Stimulated activated CD4-positive, alpha-beta T cell treated with anti-CD3 and anti-CD28 coated beads, Interleukin-4, amount 100 ng/mL, for 4 hours (primary cell): ENCODE measurements at regions not wholly inside any gene's neighbourhood (a gene's known extent, or its start where the extent isn't known, plus 50 kb on each side); places are given as distances from the start of the nearest gene placed in this dataset.
A peak's percentile ranks its signal among the peaks of the same experiment; 100 is the strongest.
"Not testable (repeated sequence)": the region's sequence is repeated elsewhere in the genome, so short reads cannot be mapped to it uniquely, and the experiment has no call there.

Experiments
- DNase-seq, 2 experiments: peaks; one replicate each; pipeline ENCODE4 v3.0.0-alpha.2; 2020

DNA sequence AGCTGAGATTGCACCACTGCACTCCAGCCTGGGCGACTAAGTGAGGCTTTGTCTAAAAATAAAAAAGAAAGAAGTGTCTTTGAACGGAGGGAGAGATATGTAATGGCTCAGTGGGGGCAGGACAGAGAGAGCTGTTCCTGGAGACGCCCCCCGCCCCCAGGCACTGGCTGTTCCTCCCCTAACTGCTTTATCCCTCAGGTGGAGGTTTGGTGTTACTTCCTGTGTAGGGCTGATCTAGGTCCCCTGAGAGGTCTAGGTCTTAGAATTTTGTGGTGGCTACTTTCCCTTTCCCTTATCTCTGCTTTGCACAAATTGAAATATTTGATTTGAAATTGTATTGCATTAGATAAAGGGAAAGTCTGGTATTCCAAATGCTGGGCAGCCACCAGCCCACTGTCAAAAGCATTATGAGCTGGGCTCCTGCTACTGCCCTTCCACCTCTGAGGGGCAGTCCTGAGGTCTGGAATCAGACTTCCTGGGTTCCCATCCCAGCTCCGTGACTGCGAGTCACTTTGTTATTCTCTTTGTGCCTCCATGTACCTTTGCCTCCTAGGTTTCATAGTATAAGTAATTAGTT is 134.8 kb upstream of the KIF26B start:
- no peak for DNase-seq

DNA sequence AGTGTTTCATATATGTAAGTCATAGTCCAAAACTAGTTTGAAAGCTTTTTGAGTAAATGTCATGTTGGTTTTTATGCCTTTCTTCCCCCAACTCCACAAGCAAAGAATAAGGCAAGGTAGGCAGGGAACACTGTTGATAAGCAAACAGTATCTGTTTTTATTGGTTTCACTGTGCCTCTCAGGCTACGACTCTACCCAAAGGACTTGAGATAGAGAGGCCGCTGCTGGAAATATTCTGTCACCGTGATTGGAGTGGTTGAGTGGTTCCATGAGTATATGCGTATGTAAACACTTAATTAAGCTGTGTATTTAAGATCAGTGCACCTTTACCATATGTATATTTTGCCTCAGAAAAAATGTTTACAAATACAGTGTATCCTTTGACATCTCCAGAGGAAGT is 138.1 kb upstream of the KIF26B start:
- no peak for DNase-seq

DNA sequence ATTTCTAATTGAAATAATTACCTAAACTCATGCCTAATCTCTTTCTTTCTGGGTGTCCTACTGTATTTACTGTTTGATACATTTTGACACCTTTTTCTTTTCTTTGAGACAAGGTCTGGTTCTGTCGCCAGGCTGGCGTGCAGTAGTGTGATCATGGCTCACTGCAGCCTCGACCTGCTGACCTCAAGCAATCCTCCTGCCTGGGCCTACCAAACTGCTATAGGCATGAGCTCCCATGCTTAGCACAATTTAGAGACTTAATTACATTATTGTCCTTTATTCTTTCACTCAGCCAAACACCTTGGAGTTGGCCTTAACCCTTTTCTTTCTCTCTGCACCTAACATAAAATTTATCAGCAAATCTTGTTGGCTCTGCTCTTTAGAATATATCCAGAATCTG is 139.8 kb upstream of the KIF26B start:
- no peak for DNase-seq

- no peak for DNase-seq
Observed at GRCh38 chr1:245014247-245015029, 140.3 kb upstream of the KIF26B start.

GRCh38 chr1:245010018-245010614 is 144.7 kb upstream of the KIF26B start:
- no peak for DNase-seq

DNA sequence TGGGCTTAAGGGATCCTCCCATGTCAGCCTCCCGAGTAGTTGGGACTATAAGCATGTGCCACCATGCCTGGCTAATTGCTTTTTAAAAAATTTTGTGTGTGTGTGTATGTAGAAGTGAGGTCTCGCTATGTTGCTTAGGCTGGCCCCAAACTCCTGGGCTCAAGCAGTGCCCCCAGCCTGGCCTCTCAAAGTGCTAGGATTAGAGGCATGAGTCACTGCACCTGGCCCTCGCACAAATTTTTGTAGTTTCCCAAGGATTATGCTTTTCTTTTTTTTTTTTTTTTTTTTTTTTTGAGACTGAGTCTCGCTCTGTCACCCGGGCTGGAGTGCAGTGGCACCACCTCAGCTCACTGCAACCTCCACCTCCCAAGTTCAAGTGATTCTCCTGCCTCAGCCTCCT is 144.4 kb upstream of the HNRNPU start:
- no peak for DNase-seq

GRCh38 chr1:245007852-245008251 is 143.5 kb upstream of the HNRNPU start:
- DNase-seq: no peak

DNA sequence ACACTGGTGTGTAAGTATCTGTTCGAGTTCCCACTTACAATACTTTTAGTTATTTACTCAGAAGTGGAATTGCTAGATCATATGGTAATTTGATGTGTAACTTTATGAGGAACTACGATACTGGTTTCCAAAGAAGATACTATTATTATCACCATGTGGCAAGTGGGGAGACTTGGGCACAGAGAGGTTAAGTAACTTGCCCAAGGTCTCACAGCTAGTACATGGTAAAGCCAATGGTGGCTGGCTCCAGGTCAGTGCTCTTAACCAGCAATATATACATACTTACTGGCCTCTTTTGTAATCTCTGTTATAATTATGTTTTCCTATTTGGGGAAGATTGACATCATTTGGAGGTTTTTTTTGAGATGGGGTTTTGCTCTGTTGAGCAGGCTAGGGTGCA is 138.9 kb upstream of the HNRNPU start:
- DNase-seq: no peak

- no peak for DNase-seq
Observed at GRCh38 chr1:245001252-245001651, 136.9 kb upstream of the HNRNPU start.

DNA sequence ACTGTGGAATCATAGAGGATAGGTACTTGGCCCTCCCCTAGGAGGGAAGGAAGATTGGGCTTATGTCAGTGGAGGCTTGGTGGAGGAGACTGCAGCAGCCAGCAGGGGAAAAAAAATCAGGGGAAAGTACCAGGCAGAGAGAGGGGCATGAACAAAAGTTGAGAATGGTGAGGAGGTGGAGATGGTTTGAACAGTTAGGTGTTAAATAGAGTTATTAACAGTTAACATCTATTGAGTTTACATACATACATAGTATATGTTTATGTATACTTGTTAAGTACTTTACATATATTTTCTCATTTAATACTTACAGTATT is 136.5 kb upstream of the HNRNPU start:
- no peak for DNase-seq

- DNase-seq: not testable (repeated sequence)
Observed at GRCh38 chr1:244999644-245000043, 135.3 kb upstream of the HNRNPU start.

- no peak for DNase-seq
Observed at GRCh38 chr1:244998717-244999346, 134.5 kb upstream of the HNRNPU start.

- DNase-seq: no peak
Observed at GRCh38 chr1:244995602-244996400, 131.5 kb upstream of the HNRNPU start.

DNA sequence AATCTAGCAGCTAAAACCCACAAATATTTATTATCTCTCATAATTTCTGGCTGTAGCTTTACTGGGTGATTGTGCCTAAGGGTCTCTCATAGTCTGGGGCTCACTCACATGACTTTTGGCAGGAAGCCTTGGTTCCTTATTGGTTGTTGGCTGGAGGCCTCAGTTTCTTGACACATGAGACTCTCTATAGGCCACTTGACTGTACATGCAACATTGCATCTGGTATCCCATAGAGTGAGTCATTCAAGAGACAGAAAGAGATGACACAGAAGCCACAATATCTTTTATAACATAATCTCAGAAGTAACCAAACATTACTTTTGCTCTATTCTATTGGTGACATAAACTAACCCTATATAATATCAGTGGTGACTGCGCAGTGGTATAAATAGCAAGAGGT is 128.5 kb upstream of the HNRNPU start:
- DNase-seq: no peak

DNA sequence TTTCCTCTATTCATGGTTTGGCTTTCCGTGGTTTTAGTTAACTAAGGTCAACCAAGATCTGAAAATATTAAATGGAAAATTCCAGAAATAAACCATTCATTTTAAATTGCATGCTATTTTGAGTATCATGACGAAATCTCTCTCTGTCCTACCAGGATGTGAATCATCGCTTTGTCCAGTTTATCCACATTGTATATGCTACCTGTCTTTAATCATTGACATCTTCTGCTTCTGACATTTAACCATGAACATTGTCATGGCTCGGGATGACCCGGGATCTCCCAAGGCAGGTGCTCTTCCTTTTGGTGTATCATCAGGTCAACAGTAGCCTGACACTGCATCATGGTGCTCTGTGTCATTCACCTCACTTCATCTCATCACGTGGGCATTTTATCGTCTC is 125.5 kb upstream of the HNRNPU start:
- no peak for DNase-seq

GRCh38 chr1:244988521-244988920 is 124.2 kb upstream of the HNRNPU start:
- DNase-seq: no peak

DNA sequence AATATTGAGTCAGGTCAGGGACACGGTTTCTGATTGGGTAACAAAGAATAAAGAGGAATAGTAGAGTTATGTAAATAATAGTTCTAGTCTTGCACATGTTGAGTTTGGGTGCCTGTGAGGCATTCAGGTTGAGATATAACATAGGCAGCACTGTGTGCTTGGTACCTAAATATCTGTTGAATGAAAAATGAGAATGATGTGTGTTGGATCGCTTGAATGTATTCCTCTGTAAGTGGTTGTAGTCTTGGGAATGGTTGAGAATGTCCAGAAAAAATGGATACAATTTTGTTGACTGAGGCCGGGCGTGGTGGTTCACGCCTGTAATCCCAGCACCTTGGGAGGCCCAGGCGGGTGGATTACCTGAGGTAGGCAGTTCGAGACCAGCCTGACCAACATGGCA is 116.3 kb upstream of the HNRNPU start:
- DNase-seq: no peak

DNA sequence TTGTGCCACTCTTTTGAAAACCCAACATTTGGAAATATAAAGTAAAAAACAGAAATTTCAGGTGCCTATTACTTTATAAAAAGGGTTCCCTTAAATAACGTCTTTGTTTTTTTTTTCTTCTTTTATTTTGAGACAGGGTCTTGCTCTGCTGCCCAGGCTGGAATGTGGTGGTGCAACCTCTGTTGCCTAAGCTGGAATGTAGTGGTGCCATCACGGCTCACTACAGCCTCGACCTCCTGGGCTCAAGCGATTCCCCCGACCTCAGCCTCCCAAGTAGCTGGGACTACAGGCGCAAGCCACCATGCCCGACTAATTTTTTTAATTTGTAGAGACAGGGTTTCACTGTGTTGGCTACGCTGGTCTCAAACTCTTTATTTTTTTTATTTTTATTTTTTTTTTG is 110.2 kb upstream of the HNRNPU start:
- DNase-seq: no peak

DNA sequence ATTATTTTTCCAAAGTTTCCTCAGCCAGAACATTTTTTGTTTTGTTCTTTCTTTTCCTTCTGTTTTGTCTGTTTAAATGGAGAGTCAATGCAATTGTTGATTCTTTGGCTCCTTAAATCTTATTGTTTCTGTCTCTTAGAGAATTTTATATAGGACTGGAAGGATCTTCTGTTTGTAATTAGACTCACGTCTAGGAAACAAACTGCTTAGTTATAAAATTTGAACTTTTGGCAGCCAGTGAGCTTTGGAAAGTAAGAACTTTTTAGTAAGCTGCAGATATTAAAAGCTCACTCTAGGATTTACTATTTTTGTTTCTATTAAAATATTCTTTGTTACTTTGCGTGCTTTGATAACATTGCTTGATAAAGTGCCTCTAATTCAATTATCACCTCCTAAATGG is 109.8 kb upstream of the HNRNPU start:
- no peak for DNase-seq

GRCh38 chr1:244971552-244972216 is 107.3 kb upstream of the HNRNPU start:
- DNase-seq: no peak

- peak; percentile 88 to 92 for DNase-seq
Observed at GRCh38 chr1:244970744-244971551, 106.6 kb upstream of the HNRNPU start.

DNA sequence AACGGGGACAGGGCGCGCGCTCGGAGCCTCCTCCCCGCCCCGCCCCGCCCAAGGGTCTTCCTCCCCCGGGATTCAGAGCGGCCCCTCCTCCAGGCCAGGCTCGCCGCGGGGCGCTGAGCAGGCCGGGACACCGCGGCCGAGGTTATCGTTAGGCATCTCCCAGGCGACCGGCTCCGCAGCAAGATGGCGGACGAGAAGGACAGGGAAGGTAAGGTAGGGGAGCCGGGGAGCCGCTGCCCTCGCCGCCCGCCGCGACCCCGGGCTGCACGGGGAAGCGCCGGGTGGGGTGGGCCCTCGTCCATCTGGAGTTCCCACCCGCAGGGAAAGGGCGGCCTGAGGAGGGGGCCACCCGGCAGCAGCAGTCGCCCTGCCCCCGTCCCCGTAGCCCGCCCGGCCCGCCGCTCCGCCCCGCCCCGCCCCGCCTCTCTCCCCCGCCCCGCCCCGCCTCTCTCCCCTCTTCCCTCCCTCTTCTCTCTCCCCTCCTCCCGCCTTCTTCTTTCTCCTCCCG is 105.9 kb upstream of the HNRNPU start:
- peak in 1 of 2 experiments; percentile 62 for DNase-seq
